VCaP (cell line): ENCODE measurements at regions not wholly inside any gene's neighbourhood (a gene's known extent, or its start where the extent isn't known, plus 50 kb on each side); places are given as distances from the start of the nearest gene placed in this dataset.

Experiments used
- H3K27ac ChIP-seq: fragments of 450-650 bp; 2 replicates; pipeline ENCODE4 v1.5.1; 2017
- CTCF ChIP-seq: fragments of 450-650 bp; conservative IDR thresholded peaks from 2 replicates; pipeline ENCODE4 v1.5.1; 2017; ENCODE audit warnings: mild to moderate bottlenecking, moderate library complexity

- H3K27ac ChIP-seq: no peak overlapping the region
- no peak for TF ChIP-seq CTCF
Measured at GRCh38 chr6:744666-745353, 51.9 kb upstream of the EXOC2 start.

GRCh38 chr6:743320-744096, 50.6 kb upstream of the EXOC2 start:
- H3K27ac ChIP-seq: no peak overlapping the region
- no peak for TF ChIP-seq CTCF
